Ovary (tissue), 7 donors: ENCODE measurements at regions not wholly inside any gene's neighbourhood (a gene's known extent, or its start where the extent isn't known, plus 50 kb on each side); places are given as distances from the start of the nearest gene placed in this dataset.

ENCODE experiments used
- DNase-seq, 5 donors: peaks; one replicate each; pipeline ENCODE4 v3.0.0-alpha.2; 2019 to 2020
- H3K27ac ChIP-seq, 2 donors: fragments of 200-600 bp; one replicate each; pipeline versions ENCODE4 v1.5.1 to v1.8.0; 2019 to 2022
- H3K27me3 ChIP-seq: fragments of 200-600 bp; one replicate; pipeline ENCODE4 v1.8.0; 2022
- H3K36me3 ChIP-seq: fragments of 200-600 bp; sonication (generic); one replicate; pipeline ENCODE4 v1.5.1; 2019
- H3K4me1 ChIP-seq: one replicate; pipeline ENCODE4 v1.8.1; 2013; ENCODE audit warnings: mild to moderate bottlenecking, moderate library complexity; ENCODE audit not compliant: insufficient read depth
- H3K4me3 ChIP-seq: fragments of 200-600 bp; sonication (generic); one replicate; pipeline ENCODE4 v1.5.1; 2017
- H3K9me3 ChIP-seq, 2 donors: fragments of 200-600 bp in 1 of 2; sonication (generic) in 1 of 2; one replicate each; pipeline versions ENCODE4 v1.5.1 to v1.8.1; 2013 to 2019; ENCODE audit warnings: mild to moderate bottlenecking in 1 of 2, moderate library complexity in 1 of 2
- EP300 ChIP-seq: sonication (generic); formaldehyde crosslinking; IDR thresholded peaks from one replicate; pipeline ENCODE4 v1.6.1; 2017; ENCODE audit warnings: antibody characterized with exemption
- POLR2A ChIP-seq: fragments of 450-650 bp; IDR thresholded peaks from one replicate; pipeline ENCODE4 v1.6.1; 2017; ENCODE audit warnings: antibody characterized with exemption, mild to moderate bottlenecking, moderate library complexity
- WGBS, 3 donors: extraction: QIAGEN DNeasy Blood & Tissue Kit in 1 of 3; methylation state at CpG; one replicate each; pipeline versions ENCODE4 v1.1.5 to v1.1.7; 2013 to 2017; 5-methylcytosine and 5-hydroxymethylcytosine counted together
- intact Hi-C, 4 donors: fragments of 100-400 bp; cut with DNase I; formaldehyde crosslinking; loops; one replicate each; pipeline versions ENCODE4 v1.11.0 to v1.15.1; 2022 to 2023
- TF ChIP-seq, protein P1 (sequence below), 3 donors: fragments of 450-650 bp in 2 of 3; fragments of 200-600 bp in 1 of 3; IDR thresholded peaks; one replicate each; pipeline versions ENCODE4 v1.5.1 to v1.8.0; 2016 to 2022; ENCODE audit warnings: antibody characterized with exemption in 3 of 3, mild to moderate bottlenecking in 1 of 3
- donor health status: DM: no; HTN: no; CAD: no; lungs with moderate emphysema.
- donor health status: DM: no; HTN: no; CAD: no.
- donor health status: Bipolar disorder and iron deficiency.
- donor health status: DM: no; HTN: no; CAD: no.
- donor health status: DM: yes; HTN: yes; CAD: no.

DNA sequence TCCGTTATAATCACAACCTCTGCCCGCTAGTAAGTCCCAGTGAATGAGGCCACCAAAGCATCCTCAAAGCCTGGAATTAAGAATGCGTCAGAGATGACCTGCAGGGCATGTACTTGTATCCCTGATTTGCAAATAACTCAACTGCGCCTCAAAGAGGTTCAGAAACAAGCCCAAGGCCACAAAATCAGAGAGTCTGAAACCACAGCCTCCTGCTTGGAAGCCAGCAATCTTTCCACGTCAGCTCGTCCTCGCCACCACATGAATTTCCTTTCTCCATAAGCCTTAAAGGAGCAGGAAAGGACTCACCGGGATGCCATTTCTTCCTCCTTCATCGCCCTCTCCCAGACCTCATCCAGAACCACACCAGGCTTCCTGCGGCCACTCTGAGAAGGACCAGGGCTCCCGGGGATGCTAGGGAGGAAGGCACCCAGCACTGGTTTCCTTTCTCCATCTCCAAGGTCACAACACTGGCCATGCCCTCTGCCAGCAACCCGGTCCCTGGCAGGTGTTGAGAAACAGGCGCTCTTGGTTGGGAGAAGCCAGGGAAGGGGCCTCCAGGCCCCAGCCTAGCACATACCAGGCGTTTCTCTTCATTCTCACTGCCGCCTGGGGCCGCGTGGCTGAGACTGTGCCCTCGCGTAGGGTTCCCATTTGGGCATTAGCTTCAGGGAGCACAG is 191.2 kb upstream of the DIO3 start:
- Histone ChIP-seq H3K4me1 (peaks cover 24% of the 10 kb centered on the region), H3K27ac (peak overlapping the region; percentile 52 to 83), H3K36me3 (no peaks in the 10 kb centered on the region), H3K27me3 (no peaks in the 10 kb centered on the region), H3K4me3 (no peak overlapping the region), H3K9me3 (no peaks in the 10 kb centered on the region)
- 57 to 66% (median 61%) methylated on average over 19 of the region's 19 CpGs for WGBS, 3 donors
- DNase-seq = peak in 4 of 5 donors; percentile 64 to 82 (median 70)
- intact Hi-C loops = loop anchor here in 2 of 4 donors (5.0 to 10.0 kb wide), 4 partner anchors 105 to 705 kb away; no protein-coding TSS in a partner anchor
- TF ChIP-seq, protein P1, sequence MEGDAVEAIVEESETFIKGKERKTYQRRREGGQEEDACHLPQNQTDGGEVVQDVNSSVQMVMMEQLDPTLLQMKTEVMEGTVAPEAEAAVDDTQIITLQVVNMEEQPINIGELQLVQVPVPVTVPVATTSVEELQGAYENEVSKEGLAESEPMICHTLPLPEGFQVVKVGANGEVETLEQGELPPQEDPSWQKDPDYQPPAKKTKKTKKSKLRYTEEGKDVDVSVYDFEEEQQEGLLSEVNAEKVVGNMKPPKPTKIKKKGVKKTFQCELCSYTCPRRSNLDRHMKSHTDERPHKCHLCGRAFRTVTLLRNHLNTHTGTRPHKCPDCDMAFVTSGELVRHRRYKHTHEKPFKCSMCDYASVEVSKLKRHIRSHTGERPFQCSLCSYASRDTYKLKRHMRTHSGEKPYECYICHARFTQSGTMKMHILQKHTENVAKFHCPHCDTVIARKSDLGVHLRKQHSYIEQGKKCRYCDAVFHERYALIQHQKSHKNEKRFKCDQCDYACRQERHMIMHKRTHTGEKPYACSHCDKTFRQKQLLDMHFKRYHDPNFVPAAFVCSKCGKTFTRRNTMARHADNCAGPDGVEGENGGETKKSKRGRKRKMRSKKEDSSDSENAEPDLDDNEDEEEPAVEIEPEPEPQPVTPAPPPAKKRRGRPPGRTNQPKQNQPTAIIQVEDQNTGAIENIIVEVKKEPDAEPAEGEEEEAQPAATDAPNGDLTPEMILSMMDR (IDR thresholded peaks at IDR 0.05) = peak in 1 of 3 donors; percentile 13
- TF ChIP-seq POLR2A (no peak), EP300 (no peak)

GRCh38 chr14:101370593-101371569 is 190.4 kb upstream of the DIO3 start:
- Histone ChIP-seq H3K36me3 (no peaks in the 10 kb centered on the region), H3K4me3 (no peak overlapping the region), H3K9me3 (no peaks in the 10 kb centered on the region), H3K4me1 (peaks cover 16% of the 10 kb centered on the region), H3K27me3 (no peaks in the 10 kb centered on the region), H3K27ac (peak overlapping the region; percentile 52 to 83)
- DNase-seq = peak in 1 of 5 donors; percentile 9
- intact Hi-C loops = no loop called here
- TF ChIP-seq EP300 (no peak), POLR2A (no peak)
- TF ChIP-seq, protein P1 (IDR thresholded peaks at IDR 0.05) = no peak
- WGBS, 3 donors = 90 to 92% (median 92%) methylated on average over 14 of the region's 14 CpGs

DNA sequence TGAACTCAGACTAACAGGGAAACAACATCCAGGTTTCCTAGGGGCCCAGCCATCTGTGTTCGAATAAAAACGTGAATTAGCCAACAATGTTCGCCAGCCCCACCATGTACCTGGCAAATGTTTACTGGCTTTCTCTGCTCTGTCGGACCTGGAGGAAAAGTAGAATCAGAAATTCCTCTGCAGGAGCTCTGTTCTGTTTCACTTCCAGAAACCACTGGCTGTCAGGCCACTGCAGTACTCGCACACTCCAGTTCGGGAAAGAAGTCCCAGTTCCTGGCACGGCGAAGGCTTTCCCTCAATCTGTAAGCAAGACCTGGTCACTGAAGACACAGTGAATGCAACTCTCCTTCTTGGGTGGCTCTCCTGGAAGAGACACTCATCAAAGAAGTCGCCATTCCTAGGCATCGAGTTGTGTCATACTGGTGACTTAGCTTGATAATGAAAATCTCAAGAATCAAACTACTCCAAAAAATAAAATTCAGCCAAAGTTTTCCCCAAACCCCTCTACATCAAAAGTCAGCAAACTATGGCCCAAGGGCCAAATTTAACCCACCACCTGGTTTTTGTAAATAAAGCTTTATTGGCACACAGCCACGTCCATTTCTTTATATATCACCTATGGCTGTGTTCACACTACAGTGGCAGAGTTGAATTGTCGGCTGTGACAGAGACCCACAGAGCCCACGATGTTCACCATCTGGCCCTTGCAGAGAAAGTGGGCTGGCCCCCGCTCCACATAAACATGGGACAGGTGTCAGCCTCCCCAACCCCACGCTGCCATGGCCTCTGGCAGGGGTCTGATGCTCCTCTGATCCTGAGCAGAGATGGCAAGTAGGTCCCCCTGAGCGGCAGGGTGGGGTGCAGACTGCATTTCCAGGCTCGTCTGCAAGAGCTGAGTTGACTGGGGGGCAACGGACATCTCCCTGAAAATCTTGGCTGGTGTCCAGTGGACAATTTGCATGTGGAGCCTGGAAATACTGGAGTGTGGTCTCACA is 189.2 kb upstream of the DIO3 start:
- WGBS, 3 donors = 84 to 87% (median 85%) methylated on average over 18 of the region's 18 CpGs
- H3K4me3 ChIP-seq = no peak overlapping the region
- no peaks in the 10 kb centered on the region for H3K9me3 ChIP-seq
- no peaks in the 10 kb centered on the region for H3K36me3 ChIP-seq
- no peaks in the 10 kb centered on the region for H3K27me3 ChIP-seq
- TF ChIP-seq, protein P1 (IDR thresholded peaks at IDR 0.05) = no peak
- TF ChIP-seq POLR2A = no peak
- no peak for TF ChIP-seq EP300
- peak in 1 of 5 donors; percentile 20 for DNase-seq
- peaks cover 15% of the 10 kb centered on the region for H3K4me1 ChIP-seq
- no peak overlapping the region for H3K27ac ChIP-seq
- intact Hi-C loops = no loop called here
